ENCODE measurements at regions not wholly inside any gene's neighbourhood (a gene's known extent, or its start where the extent isn't known, plus 50 kb on each side); places are given as distances from the start of the nearest gene placed in this dataset.

DNA sequence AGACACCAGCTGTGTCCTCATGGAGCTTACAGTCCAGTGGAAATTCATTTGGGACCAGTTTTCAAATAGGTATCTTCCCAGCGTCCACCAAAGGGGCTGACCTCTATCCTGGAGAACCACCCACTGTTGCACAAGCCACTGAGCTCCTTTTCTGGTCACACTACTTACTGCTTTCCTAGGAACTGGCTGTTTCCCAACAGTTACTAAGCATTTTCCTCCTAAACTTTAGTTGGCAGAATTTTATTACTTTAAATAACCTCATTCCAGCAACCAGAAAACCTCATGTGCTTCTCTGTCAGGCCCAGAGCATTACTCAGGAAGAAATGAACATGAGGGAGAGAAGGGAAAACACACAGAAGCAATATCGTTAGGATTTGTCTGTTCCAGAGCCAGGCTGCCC, 183.1 kb downstream of the GPAM start:
- intact Hi-C loops (cut with DNase I) = no loop called here
- Histone ChIP-seq H3K27ac (no peak overlapping the region), H3K4me1 (replicated peaks in 1 of 2) (no peaks in the 10 kb centered on the region), H3K4me3 (no peak overlapping the region), H3K36me3 (replicated peaks in 1 of 2) (no peaks in the 10 kb centered on the region), H3K9me3 (replicated peaks in 1 of 3) (no peaks in the 10 kb centered on the region), H3K27me3 (no peaks in the 10 kb centered on the region)
- 57 to 77% (median 62%) methylated on average over 2 of the region's 2 CpGs for WGBS, 4 donors
- DNase-seq = peak in 2 of 7 donors; percentile 8 to 27
- no peak for TF ChIP-seq POLR2A (IDR thresholded peaks at IDR 0.05)
- TF ChIP-seq, protein P1, sequence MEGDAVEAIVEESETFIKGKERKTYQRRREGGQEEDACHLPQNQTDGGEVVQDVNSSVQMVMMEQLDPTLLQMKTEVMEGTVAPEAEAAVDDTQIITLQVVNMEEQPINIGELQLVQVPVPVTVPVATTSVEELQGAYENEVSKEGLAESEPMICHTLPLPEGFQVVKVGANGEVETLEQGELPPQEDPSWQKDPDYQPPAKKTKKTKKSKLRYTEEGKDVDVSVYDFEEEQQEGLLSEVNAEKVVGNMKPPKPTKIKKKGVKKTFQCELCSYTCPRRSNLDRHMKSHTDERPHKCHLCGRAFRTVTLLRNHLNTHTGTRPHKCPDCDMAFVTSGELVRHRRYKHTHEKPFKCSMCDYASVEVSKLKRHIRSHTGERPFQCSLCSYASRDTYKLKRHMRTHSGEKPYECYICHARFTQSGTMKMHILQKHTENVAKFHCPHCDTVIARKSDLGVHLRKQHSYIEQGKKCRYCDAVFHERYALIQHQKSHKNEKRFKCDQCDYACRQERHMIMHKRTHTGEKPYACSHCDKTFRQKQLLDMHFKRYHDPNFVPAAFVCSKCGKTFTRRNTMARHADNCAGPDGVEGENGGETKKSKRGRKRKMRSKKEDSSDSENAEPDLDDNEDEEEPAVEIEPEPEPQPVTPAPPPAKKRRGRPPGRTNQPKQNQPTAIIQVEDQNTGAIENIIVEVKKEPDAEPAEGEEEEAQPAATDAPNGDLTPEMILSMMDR (IDR thresholded peaks at IDR 0.05) = no peak

DNA sequence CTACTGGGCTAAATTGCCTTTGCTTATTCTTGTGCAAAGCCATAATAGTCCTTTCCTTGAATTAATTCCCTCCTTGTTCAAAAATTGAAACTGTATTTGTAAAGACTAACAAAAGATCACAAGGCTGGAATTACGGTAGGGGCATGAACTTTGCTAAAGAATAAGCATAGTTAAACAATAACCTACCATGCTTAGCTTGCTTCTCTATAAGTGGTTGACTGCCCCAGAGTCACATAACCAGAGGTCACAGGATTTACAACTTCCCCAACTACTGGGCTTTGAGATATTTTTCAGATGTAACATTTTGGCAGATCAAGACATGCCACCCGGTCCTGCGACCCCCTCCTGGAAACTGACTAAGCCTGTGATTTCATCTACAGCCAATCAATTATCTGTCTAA, 181.4 kb downstream of the GPAM start:
- intact Hi-C loops (cut with DNase I) = no loop called here
- no peak for TF ChIP-seq POLR2A (IDR thresholded peaks at IDR 0.05)
- TF ChIP-seq, protein P1 (IDR thresholded peaks at IDR 0.05) = no peak
- no peaks in the 10 kb centered on the region for H3K9me3 ChIP-seq (replicated peaks in 1 of 3)
- DNase-seq = no peak
- no peak overlapping the region for H3K27ac ChIP-seq
- no peaks in the 10 kb centered on the region for H3K27me3 ChIP-seq
- H3K4me3 ChIP-seq = no peak overlapping the region
- H3K36me3 ChIP-seq (replicated peaks in 1 of 2) = no peaks in the 10 kb centered on the region
- WGBS, 4 donors = 67 to 91% (median 72%) methylated on average over 3 of the region's 3 CpGs
- no peaks in the 10 kb centered on the region for H3K4me1 ChIP-seq (replicated peaks in 1 of 2)

DNA sequence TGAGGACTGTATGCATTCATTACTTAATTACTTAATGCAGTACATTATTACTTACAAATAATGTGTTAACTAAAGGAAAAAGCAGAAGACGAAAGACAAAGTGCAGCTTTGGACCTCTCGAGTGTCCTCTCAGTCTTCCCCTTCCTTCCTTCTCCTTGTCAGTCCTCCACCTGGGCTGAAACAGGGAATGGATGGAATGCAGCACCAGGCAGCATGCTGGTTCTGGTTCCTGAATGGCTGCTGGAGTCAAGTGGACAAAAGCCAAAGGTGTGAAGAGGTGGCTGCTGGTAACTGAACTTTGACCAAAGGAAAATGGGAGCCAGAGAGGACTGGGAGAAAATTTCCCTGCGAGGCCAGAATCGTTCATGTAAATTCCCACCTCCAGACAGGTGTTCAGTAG, 179.5 kb downstream of the GPAM start:
- no peaks in the 10 kb centered on the region for H3K4me1 ChIP-seq (replicated peaks in 1 of 2)

DNA sequence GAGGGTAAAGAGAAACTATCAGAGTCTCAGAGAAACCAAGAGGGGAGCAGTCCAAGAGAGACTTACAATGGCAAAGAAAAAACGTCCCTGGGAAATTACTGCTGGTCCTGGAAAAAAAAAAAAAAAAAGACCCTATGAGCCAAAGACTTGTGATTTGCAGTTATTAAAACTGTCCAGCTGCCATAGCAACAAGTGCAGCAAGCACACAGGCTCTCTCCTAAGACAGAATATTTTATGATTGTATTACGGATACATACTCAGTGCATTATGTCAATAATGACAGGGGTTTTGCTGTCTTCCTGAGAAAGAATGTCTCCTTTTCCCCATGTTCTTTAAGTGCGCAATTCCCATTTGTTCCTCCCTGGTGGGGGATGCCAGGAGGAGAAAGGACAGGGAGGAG, 178.5 kb downstream of the GPAM start:
- DNase-seq = no peak
- no peak overlapping the region for H3K27ac ChIP-seq
- no peaks in the 10 kb centered on the region for H3K4me1 ChIP-seq (replicated peaks in 1 of 2)
- H3K27me3 ChIP-seq = no peaks in the 10 kb centered on the region
- H3K9me3 ChIP-seq (replicated peaks in 1 of 3) = peaks cover 0 to 3% (median 0%) of the 10 kb centered on the region in 3 donors
- H3K4me3 ChIP-seq = no peak overlapping the region
- no peaks in the 10 kb centered on the region for H3K36me3 ChIP-seq (replicated peaks in 1 of 2)
- WGBS, 4 donors = 64 to 85% (median 72%) methylated on average over 3 of the region's 3 CpGs
- TF ChIP-seq, protein P1 (IDR thresholded peaks at IDR 0.05) = no peak
- no peak for TF ChIP-seq POLR2A (IDR thresholded peaks at IDR 0.05)
- intact Hi-C loops (cut with DNase I) = no loop called here

More for the DNA sequence above, 179.5 kb downstream of the GPAM start:
- Histone ChIP-seq H3K4me3 (no peak overlapping the region), H3K36me3 (replicated peaks in 1 of 2) (no peaks in the 10 kb centered on the region), H3K27ac (no peak overlapping the region), H3K9me3 (replicated peaks in 1 of 3) (peaks cover 0 to 3% (median 0%) of the 10 kb centered on the region in 3 donors), H3K27me3 (no peaks in the 10 kb centered on the region)
- intact Hi-C loops (cut with DNase I) = no loop called here
- DNase-seq = no peak
- TF ChIP-seq, protein P1 (IDR thresholded peaks at IDR 0.05) = no peak
- TF ChIP-seq POLR2A (IDR thresholded peaks at IDR 0.05) = no peak
- WGBS, 4 donors = 82 to 93% (median 84%) methylated on average over 4 of the region's 4 CpGs
